AG04449 (cell line): ENCODE measurements at regions not wholly inside any gene's neighbourhood (a gene's known extent, or its start where the extent isn't known, plus 50 kb on each side); places are given as distances from the start of the nearest gene placed in this dataset.
"Not testable (repeated sequence)": the region's sequence is repeated elsewhere in the genome, so short reads cannot be mapped to it uniquely, and the experiment has no call there.

Experiments
- CTCF ChIA-PET: fragments of 350-600 bp; formaldehyde crosslinking; extraction: SDS; loops from one replicate; lab custom pipeline; 2021; ENCODE audit warnings: antibody characterized with exemption; lab: Yijun Ruan, JAX
- POLR2A ChIA-PET: fragments of 400-600, 350-600 bp; formaldehyde crosslinking; extraction: SDS; loops from one replicate; lab custom pipeline; 2020; ENCODE audit warnings: antibody characterized with exemption, inconsistent platforms; lab: Yijun Ruan, JAX
- DNase-seq: peaks from one replicate; pipeline ENCODE4 v3.0.0-alpha.2; 2010; ENCODE audit warnings: low read depth, low spot score
- H3K4me3 ChIP-seq: 2 replicates; pipeline ENCODE4 v1.5.1; 2011; ENCODE audit warnings: low read depth, mild to moderate bottlenecking, control low read depth, low read length
- TF ChIP-seq, protein P1 (sequence below): IDR thresholded peaks from one replicate; pipeline ENCODE4 v1.5.1; 2011; ENCODE audit warnings: mild to moderate bottlenecking, moderate library complexity, low read length, control low read depth, inconsistent platforms; ENCODE audit not compliant: insufficient read depth; ENCODE audit errors: missing control alignments

DNA sequence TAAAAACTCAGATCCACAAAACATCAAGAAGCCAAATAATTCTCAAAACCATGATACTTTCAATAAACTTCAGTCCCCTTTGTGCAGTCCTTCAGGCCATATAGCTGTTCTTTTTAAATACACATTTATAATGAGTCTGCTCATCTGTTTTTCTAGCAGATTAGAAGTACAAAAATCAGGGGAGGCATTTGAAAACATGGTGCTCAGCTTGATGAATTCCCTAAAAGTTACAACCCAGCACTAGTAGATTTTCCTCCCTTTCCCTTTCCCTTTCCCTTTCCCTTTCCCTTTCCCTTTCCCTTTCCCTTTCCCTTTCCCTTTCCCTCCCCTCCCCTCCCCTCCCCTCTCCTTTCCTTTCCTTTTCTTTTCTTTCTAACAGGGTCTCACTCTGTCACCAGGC lies 884.6 kb upstream of the AMELY start:
- ChIA-PET CTCF (interaction anchor here (0.8 kb wide), 1 partner anchor 10 kb away, joined by 3 read pairs; no protein-coding TSS in a partner anchor), POLR2A (no interaction called here)
- DNase-seq: no peak
- H3K4me3 ChIP-seq: no peak overlapping the region
- TF ChIP-seq, protein P1, sequence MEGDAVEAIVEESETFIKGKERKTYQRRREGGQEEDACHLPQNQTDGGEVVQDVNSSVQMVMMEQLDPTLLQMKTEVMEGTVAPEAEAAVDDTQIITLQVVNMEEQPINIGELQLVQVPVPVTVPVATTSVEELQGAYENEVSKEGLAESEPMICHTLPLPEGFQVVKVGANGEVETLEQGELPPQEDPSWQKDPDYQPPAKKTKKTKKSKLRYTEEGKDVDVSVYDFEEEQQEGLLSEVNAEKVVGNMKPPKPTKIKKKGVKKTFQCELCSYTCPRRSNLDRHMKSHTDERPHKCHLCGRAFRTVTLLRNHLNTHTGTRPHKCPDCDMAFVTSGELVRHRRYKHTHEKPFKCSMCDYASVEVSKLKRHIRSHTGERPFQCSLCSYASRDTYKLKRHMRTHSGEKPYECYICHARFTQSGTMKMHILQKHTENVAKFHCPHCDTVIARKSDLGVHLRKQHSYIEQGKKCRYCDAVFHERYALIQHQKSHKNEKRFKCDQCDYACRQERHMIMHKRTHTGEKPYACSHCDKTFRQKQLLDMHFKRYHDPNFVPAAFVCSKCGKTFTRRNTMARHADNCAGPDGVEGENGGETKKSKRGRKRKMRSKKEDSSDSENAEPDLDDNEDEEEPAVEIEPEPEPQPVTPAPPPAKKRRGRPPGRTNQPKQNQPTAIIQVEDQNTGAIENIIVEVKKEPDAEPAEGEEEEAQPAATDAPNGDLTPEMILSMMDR: no peak

DNA sequence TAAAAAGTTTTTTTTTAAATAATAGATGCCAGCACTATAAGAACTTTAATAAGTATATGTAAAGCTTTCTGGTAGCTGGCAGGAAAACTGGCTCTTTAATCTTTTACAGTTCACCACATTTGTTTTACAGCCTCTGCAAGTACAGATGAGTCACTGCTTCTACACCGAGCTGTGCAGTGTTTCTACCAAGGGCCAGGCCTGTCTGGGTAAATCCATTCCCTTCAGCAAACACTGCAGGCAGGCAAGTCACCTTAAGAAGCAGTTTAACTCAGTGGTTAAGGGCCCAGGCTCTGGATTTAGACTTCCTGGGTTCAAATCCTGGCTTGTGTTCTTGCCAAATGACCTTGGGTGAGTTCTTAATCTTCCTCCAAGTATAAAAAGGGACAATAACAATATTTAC lies 882.9 kb upstream of the AMELY start:
- POLR2A ChIA-PET: interaction anchor here (0.6 kb wide), 1 partner anchor 213 kb away, joined by 3 read pairs; no protein-coding TSS in a partner anchor
- TF ChIP-seq, protein P1: no peak
- CTCF ChIA-PET: no interaction called here
- no peak overlapping the region for H3K4me3 ChIP-seq
- peak; percentile 45 for DNase-seq

DNA sequence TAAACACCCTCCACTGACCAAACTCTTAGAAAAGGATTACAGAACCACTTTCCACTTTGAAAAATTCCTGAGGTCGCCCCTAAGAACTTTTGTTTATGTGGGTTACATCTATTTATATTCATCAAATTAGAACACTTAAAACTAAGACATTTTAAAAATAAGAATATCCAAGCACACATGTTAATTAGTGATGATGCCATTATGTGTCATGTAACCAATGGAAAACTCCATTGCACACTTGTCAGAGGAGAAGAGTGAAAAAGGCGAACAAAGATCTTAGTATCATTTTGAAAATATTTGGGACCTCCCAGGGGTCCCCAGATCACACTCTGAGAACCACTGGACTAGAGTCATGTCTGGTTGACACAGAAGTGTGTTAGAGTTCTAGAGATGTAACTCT lies 882.4 kb upstream of the AMELY start:
- DNase-seq: no peak
- POLR2A ChIA-PET: interaction anchor here (0.6 kb wide), 1 partner anchor 213 kb away, joined by 3 read pairs; no protein-coding TSS in a partner anchor

DNA sequence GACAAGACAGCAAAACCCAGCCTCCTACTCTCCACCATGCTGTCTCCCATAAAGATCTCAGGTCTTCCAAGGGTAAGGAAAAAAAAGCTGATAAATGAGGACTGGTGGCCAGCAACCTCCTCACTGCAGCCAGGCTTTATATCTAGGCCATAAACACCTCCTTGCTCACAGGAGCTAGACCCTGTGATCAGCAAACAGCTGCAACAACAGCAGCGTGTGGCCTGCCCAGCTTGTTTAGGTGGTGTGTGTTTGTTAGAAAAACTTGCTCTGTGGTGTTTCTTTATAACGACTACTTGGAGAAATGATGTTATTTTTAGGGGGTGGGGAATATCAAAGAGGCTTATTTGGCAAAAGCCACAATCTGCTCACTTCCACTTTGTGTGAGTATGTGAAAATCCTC lies 880.9 kb upstream of the AMELY start:
- CTCF ChIA-PET: no interaction called here
- POLR2A ChIA-PET: no interaction called here
- DNase-seq: no peak
- TF ChIP-seq, protein P1: no peak
- no peak overlapping the region for H3K4me3 ChIP-seq

More for the DNA sequence above, 882.4 kb upstream of the AMELY start:
- TF ChIP-seq, protein P1: no peak
- no peak overlapping the region for H3K4me3 ChIP-seq
- CTCF ChIA-PET: no interaction called here

DNA sequence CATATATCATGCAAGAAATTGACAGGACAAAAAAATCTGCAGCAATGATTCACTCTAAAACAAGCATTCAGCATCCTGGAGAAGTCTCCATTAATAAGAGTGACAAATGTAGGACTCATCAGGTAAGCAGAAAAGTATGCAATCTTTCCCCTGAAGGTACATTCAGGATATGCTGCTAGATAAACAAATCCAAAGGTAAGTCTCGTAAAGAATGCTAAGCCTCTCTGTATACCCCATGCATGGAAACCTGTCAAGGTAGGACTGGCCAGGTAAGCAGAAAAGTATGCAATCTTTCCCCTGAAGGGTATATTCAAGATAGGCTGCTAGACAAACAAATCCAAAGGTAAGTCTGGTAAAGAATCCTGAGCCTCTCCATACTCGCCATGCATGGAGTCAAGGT lies 869.9 kb upstream of the AMELY start:
- CTCF ChIA-PET: no interaction called here
- DNase-seq: no peak
- POLR2A ChIA-PET: no interaction called here
- no peak overlapping the region for H3K4me3 ChIP-seq
- TF ChIP-seq, protein P1: no peak

DNA sequence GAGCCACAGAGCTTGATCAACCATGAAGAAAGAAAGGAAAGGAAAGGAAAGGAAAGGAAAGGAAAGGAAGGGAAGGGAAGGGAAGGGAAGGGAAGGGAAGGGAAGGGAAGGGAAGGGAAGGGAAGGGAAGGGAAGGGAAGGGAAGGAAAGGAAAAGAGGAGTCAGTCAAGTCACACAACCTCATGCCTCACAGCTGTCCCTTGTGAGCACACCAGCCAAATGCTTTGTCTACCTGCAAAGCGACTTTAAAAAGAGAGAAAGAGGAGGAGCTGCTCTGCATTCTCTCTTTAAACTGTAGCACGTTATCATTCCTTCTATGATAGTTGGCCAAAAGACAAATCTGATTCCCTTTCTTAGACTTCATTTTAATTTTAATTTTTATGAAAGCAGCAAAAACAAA lies 863.9 kb upstream of the AMELY start:
- DNase-seq, H3K4me3 ChIP-seq, POLR2A ChIA-PET, CTCF ChIA-PET: not testable (repeated sequence)

DNA sequence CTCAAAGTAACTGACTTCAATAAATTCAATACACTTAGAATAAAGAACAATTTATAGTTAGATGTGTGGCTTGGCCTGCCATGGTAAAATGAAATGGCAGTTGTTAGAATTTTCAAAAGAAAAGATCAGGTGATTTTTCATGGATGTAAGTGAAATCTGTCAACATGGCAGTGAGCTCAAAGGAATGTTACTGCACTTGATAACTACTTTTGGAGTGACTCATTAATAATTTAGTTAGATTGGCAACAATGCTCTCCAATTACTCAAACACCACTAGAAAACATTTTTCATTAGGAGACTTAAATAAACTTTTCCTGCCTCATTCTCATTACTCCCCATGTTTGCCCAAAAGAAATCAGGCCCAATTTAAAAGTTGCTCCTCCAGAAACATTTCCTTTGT lies 860.2 kb upstream of the AMELY start:
- TF ChIP-seq, protein P1: no peak
- ChIA-PET POLR2A (no interaction called here), CTCF (no interaction called here)
- no peak overlapping the region for H3K4me3 ChIP-seq
- no peak for DNase-seq
